GM23338 (cell line): ENCODE measurements at regions not wholly inside any gene's neighbourhood (a gene's known extent, or its start where the extent isn't known, plus 50 kb on each side); places are given as distances from the start of the nearest gene placed in this dataset.

Experiments used
- ATAC-seq: fragments of 200-7000 bp; cut with Tn5 transposase; 3 replicates; pipeline ENCODE4 v1.9.1; 2020
- DNase-seq: peaks from one replicate; pipeline ENCODE4 v3.0.0-alpha.2; 2015; ENCODE audit warnings: low spot score
- H2AFZ ChIP-seq: fragments of 200-600 bp; sonication (generic); 2 replicates; pipeline ENCODE4 v1.8.0; 2016; ENCODE audit warnings: antibody characterized with exemption, mild to moderate bottlenecking, moderate library complexity
- H3F3A ChIP-seq: fragments of 200-600 bp; sonication (generic); replicated peaks from 2 replicates; pipeline ENCODE4 v1.8.0; 2017; ENCODE audit warnings: antibody characterized with exemption, mixed run types, low read depth
- H3K27ac ChIP-seq: fragments of 200-600 bp; sonication (generic); 2 replicates; pipeline ENCODE4 v1.6.1; 2016; ENCODE audit warnings: low read depth
- H3K27me3 ChIP-seq: fragments of 200-600 bp; sonication (generic); 2 replicates; pipeline ENCODE4 v1.8.0; 2016; ENCODE audit warnings: mild to moderate bottlenecking, mixed run types, moderate library complexity; ENCODE audit not compliant: insufficient read depth
- H3K36me3 ChIP-seq: fragments of 200-600 bp; sonication (generic); 2 replicates; pipeline ENCODE4 v1.8.0; 2016; ENCODE audit warnings: mild to moderate bottlenecking; ENCODE audit not compliant: insufficient read depth
- H3K4me1 ChIP-seq: fragments of 200-600 bp; sonication (generic); 2 replicates; pipeline ENCODE4 v1.8.0; 2016; ENCODE audit warnings: mild to moderate bottlenecking, moderate library complexity; ENCODE audit not compliant: insufficient read depth
- H3K4me2 ChIP-seq: fragments of 200-600 bp; sonication (generic); 2 replicates; pipeline ENCODE4 v1.7.1; 2017; ENCODE audit warnings: mixed run types
- H3K4me3 ChIP-seq: fragments of 200-600 bp; sonication (generic); 2 replicates; pipeline ENCODE4 v1.6.1; 2016; ENCODE audit warnings: mixed run types
- H3K79me2 ChIP-seq: fragments of 200-600 bp; sonication (generic); replicated peaks from 2 replicates; pipeline ENCODE4 v1.8.0; 2017; ENCODE audit warnings: mild to moderate bottlenecking; ENCODE audit not compliant: insufficient read depth
- H3K9me2 ChIP-seq: fragments of 200-600 bp; sonication (generic); 2 replicates; pipeline ENCODE4 v1.8.0; 2017; ENCODE audit not compliant: insufficient read depth
- H4K20me1 ChIP-seq: fragments of 200-600 bp; sonication (generic); replicated peaks from 2 replicates; pipeline ENCODE4 v1.8.0; 2017; ENCODE audit warnings: mild to moderate bottlenecking; ENCODE audit not compliant: insufficient read depth
- H3K27ac Mint-ChIP-seq: 2 replicates; pipeline ENCODE4 v1.8.0; 2020; ENCODE audit warnings: inconsistent platforms, mild to moderate bottlenecking, moderate library complexity, mixed read lengths
- H3K27me3 Mint-ChIP-seq: 3 replicates; pipeline ENCODE4 v1.8.0; 2022; ENCODE audit warnings: low read depth, mild to moderate bottlenecking, moderate library complexity, mixed read lengths, inconsistent platforms; ENCODE audit not compliant: insufficient read depth, poor library complexity
- H3K36me3 Mint-ChIP-seq: 3 replicates; pipeline ENCODE4 v1.8.0; 2021; ENCODE audit warnings: low read depth, mild to moderate bottlenecking, inconsistent platforms, moderate library complexity, mixed read lengths
- H3K4me1 Mint-ChIP-seq: 3 replicates; pipeline ENCODE4 v1.8.0; 2020; ENCODE audit warnings: mild to moderate bottlenecking, inconsistent platforms, mixed read lengths
- H3K4me3 Mint-ChIP-seq: 3 replicates; pipeline ENCODE4 v1.8.0; 2021; ENCODE audit warnings: moderate library complexity, mild to moderate bottlenecking, inconsistent platforms, mixed read lengths
- H3K9me3 Mint-ChIP-seq: 3 replicates; pipeline ENCODE4 v1.8.0; 2020; ENCODE audit warnings: moderate library complexity, mild to moderate bottlenecking, inconsistent platforms, mixed read lengths
- CREB1 ChIP-seq: fragments of 250-450 bp; sonication (Bioruptor Pico); IDR thresholded peaks from 2 replicates; pipeline ENCODE4 v1.5.0; 2020; ENCODE audit warnings: low read depth, mild to moderate bottlenecking, moderate library complexity
- EZH2 ChIP-seq: fragments of 200-600 bp; sonication (generic); IDR thresholded peaks from one replicate; pipeline ENCODE4 v1.8.0; 2017; ENCODE audit warnings: antibody characterized with exemption, mild to moderate bottlenecking, low read depth; ENCODE audit not compliant: unreplicated experiment
- EZH2phosphoT487 ChIP-seq: fragments of 200-600 bp; sonication (generic); IDR thresholded peaks from one replicate; pipeline ENCODE4 v1.8.1; 2018; ENCODE audit warnings: antibody characterized with exemption; ENCODE audit not compliant: unreplicated experiment
- JUNB ChIP-seq: IDR thresholded peaks from one replicate; pipeline ENCODE4 v1.6.1; 2016; ENCODE audit warnings: antibody characterized with exemption; ENCODE audit not compliant: unreplicated experiment
- NANOG ChIP-seq: IDR thresholded peaks from 2 replicates; pipeline ENCODE4 v1.6.1; 2016; ENCODE audit warnings: antibody characterized with exemption, borderline replicate concordance
- POLR2AphosphoS5 ChIP-seq: IDR thresholded peaks from 2 replicates; pipeline ENCODE4 v1.6.1; 2016; ENCODE audit warnings: antibody characterized with exemption, low read depth
- STAT1 ChIP-seq: IDR thresholded peaks from one replicate; pipeline ENCODE4 v1.6.1; 2016; ENCODE audit warnings: antibody characterized with exemption; ENCODE audit not compliant: unreplicated experiment
- ZNF114 ChIP-seq: fragments of 250-450 bp; sonication (Bioruptor Pico); IDR thresholded peaks from 2 replicates; pipeline ENCODE4 v1.5.0; 2020; ENCODE audit warnings: mild to moderate bottlenecking, moderate library complexity
- ZNF331 ChIP-seq: fragments of 250-450 bp; sonication (Bioruptor Pico); IDR thresholded peaks from 2 replicates; pipeline ENCODE4 v1.5.0; 2020; ENCODE audit warnings: low read depth, mild to moderate bottlenecking, moderate library complexity
- TF ChIP-seq, protein P1 (sequence below): IDR thresholded peaks from 2 replicates; pipeline ENCODE4 v1.6.1; 2016; ENCODE audit warnings: antibody characterized with exemption
- TF ChIP-seq, protein P2 (sequence below): IDR thresholded peaks from one replicate; pipeline ENCODE4 v1.6.1; 2018; ENCODE audit warnings: antibody characterized with exemption; ENCODE audit not compliant: unreplicated experiment
- TF ChIP-seq, protein P3 (sequence below): fragments of 250-450 bp; sonication (Bioruptor Pico); IDR thresholded peaks from 2 replicates; pipeline ENCODE4 v1.5.0; 2020; ENCODE audit warnings: mild to moderate bottlenecking, moderate library complexity
- TF ChIP-seq, protein P4 (sequence below), 2 experiments: fragments of 200-600 bp in 1 of 2; sonication (generic) in 1 of 2; conservative IDR thresholded peaks; 2 replicates each; pipeline versions ENCODE4 v1.5.1 to v1.6.1; 2016 to 2017; ENCODE audit warnings: antibody characterized with exemption in 2 of 2, low read depth in 2 of 2, mild to moderate bottlenecking in 2 of 2, moderate library complexity in 1 of 2

DNA sequence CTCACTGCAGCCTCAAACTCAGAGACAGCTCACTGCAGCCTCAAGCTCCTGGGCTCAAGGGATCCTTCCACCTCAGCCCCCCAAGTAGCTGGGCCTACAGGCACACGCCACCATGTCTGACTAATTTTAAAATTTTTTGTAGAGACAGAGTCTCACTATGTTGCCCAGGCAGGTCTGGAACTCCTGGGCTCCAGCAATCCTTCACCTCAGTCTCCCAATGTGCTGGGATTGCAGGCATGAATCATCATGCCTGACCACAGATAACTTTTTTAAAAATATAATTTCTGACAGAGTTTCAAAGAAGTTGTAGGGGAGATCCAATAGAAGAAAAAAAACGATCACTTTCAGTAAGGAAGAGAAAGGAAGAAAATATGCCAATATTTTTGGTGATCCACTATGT, 189.7 kb upstream of the CDKN3 start:
- TF ChIP-seq, protein P1, sequence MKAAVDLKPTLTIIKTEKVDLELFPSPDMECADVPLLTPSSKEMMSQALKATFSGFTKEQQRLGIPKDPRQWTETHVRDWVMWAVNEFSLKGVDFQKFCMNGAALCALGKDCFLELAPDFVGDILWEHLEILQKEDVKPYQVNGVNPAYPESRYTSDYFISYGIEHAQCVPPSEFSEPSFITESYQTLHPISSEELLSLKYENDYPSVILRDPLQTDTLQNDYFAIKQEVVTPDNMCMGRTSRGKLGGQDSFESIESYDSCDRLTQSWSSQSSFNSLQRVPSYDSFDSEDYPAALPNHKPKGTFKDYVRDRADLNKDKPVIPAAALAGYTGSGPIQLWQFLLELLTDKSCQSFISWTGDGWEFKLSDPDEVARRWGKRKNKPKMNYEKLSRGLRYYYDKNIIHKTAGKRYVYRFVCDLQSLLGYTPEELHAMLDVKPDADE, result no peak
- TF ChIP-seq, protein P2, sequence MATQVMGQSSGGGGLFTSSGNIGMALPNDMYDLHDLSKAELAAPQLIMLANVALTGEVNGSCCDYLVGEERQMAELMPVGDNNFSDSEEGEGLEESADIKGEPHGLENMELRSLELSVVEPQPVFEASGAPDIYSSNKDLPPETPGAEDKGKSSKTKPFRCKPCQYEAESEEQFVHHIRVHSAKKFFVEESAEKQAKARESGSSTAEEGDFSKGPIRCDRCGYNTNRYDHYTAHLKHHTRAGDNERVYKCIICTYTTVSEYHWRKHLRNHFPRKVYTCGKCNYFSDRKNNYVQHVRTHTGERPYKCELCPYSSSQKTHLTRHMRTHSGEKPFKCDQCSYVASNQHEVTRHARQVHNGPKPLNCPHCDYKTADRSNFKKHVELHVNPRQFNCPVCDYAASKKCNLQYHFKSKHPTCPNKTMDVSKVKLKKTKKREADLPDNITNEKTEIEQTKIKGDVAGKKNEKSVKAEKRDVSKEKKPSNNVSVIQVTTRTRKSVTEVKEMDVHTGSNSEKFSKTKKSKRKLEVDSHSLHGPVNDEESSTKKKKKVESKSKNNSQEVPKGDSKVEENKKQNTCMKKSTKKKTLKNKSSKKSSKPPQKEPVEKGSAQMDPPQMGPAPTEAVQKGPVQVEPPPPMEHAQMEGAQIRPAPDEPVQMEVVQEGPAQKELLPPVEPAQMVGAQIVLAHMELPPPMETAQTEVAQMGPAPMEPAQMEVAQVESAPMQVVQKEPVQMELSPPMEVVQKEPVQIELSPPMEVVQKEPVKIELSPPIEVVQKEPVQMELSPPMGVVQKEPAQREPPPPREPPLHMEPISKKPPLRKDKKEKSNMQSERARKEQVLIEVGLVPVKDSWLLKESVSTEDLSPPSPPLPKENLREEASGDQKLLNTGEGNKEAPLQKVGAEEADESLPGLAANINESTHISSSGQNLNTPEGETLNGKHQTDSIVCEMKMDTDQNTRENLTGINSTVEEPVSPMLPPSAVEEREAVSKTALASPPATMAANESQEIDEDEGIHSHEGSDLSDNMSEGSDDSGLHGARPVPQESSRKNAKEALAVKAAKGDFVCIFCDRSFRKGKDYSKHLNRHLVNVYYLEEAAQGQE, result no peak
- no peak for TF ChIP-seq EZH2
- no peak for TF ChIP-seq STAT1
- TF ChIP-seq, protein P3, sequence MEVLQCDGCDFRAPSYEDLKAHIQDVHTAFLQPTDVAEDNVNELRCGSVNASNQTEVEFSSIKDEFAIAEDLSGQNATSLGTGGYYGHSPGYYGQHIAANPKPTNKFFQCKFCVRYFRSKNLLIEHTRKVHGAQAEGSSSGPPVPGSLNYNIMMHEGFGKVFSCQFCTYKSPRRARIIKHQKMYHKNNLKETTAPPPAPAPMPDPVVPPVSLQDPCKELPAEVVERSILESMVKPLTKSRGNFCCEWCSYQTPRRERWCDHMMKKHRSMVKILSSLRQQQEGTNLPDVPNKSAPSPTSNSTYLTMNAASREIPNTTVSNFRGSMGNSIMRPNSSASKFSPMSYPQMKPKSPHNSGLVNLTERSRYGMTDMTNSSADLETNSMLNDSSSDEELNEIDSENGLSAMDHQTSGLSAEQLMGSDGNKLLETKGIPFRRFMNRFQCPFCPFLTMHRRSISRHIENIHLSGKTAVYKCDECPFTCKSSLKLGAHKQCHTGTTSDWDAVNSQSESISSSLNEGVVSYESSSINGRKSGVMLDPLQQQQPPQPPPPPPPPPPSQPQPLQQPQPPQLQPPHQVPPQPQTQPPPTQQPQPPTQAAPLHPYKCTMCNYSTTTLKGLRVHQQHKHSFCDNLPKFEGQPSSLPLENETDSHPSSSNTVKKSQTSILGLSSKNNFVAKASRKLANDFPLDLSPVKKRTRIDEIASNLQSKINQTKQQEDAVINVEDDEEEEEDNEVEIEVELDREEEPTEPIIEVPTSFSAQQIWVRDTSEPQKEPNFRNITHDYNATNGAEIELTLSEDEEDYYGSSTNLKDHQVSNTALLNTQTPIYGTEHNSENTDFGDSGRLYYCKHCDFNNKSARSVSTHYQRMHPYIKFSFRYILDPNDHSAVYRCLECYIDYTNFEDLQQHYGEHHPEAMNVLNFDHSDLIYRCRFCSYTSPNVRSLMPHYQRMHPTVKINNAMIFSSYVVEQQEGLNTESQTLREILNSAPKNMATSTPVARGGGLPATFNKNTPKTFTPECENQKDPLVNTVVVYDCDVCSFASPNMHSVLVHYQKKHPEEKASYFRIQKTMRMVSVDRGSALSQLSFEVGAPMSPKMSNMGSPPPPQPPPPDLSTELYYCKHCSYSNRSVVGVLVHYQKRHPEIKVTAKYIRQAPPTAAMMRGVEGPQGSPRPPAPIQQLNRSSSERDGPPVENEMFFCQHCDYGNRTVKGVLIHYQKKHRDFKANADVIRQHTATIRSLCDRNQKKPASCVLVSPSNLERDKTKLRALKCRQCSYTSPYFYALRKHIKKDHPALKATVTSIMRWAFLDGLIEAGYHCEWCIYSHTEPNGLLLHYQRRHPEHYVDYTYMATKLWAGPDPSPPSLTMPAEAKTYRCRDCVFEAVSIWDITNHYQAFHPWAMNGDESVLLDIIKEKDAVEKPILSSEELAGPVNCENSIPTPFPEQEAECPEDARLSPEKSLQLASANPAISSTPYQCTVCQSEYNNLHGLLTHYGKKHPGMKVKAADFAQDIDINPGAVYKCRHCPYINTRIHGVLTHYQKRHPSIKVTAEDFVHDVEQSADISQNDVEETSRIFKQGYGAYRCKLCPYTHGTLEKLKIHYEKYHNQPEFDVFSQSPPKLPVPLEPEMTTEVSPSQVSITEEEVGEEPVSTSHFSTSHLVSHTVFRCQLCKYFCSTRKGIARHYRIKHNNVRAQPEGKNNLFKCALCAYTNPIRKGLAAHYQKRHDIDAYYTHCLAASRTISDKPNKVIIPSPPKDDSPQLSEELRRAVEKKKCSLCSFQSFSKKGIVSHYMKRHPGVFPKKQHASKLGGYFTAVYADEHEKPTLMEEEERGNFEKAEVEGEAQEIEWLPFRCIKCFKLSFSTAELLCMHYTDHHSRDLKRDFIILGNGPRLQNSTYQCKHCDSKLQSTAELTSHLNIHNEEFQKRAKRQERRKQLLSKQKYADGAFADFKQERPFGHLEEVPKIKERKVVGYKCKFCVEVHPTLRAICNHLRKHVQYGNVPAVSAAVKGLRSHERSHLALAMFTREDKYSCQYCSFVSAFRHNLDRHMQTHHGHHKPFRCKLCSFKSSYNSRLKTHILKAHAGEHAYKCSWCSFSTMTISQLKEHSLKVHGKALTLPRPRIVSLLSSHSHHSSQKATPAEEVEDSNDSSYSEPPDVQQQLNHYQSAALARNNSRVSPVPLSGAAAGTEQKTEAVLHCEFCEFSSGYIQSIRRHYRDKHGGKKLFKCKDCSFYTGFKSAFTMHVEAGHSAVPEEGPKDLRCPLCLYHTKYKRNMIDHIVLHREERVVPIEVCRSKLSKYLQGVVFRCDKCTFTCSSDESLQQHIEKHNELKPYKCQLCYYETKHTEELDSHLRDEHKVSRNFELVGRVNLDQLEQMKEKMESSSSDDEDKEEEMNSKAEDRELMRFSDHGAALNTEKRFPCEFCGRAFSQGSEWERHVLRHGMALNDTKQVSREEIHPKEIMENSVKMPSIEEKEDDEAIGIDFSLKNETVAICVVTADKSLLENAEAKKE (CRISPR knock-in tag), result no peak
- no peak for TF ChIP-seq CREB1 (CRISPR knock-in tag)
- TF ChIP-seq ZNF114 (CRISPR knock-in tag), result no peak
- no peak for TF ChIP-seq POLR2AphosphoS5
- no peak for TF ChIP-seq EZH2phosphoT487
- TF ChIP-seq, protein P4, sequence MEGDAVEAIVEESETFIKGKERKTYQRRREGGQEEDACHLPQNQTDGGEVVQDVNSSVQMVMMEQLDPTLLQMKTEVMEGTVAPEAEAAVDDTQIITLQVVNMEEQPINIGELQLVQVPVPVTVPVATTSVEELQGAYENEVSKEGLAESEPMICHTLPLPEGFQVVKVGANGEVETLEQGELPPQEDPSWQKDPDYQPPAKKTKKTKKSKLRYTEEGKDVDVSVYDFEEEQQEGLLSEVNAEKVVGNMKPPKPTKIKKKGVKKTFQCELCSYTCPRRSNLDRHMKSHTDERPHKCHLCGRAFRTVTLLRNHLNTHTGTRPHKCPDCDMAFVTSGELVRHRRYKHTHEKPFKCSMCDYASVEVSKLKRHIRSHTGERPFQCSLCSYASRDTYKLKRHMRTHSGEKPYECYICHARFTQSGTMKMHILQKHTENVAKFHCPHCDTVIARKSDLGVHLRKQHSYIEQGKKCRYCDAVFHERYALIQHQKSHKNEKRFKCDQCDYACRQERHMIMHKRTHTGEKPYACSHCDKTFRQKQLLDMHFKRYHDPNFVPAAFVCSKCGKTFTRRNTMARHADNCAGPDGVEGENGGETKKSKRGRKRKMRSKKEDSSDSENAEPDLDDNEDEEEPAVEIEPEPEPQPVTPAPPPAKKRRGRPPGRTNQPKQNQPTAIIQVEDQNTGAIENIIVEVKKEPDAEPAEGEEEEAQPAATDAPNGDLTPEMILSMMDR (conservative IDR thresholded peaks at IDR 0.05; ENCODE audit: low read depth in 2 of 2), result no peak
- no peak for TF ChIP-seq NANOG
- TF ChIP-seq JUNB, result no peak
- TF ChIP-seq ZNF331 (CRISPR knock-in tag), result no peak
- no peaks in the 10 kb centered on the region for H3K9me2 ChIP-seq
- no peak overlapping the region for H3K27ac ChIP-seq
- Mint-ChIP-seq H3K27me3 (no peaks in the 10 kb centered on the region), H3K9me3 (peaks cover 16% of the 10 kb centered on the region), H3K36me3 (peaks cover 11% of the 10 kb centered on the region), H3K27ac (no peak overlapping the region), H3K4me1 (no peaks in the 10 kb centered on the region), H3K4me3 (no peak overlapping the region)
- no peaks in the 10 kb centered on the region for H3K27me3 ChIP-seq
- H2AFZ ChIP-seq, result no peak overlapping the region
- no peaks in the 10 kb centered on the region for H3K36me3 ChIP-seq
- H3F3A ChIP-seq, result no peaks in the 10 kb centered on the region
- no peaks in the 10 kb centered on the region for H4K20me1 ChIP-seq
- no peak overlapping the region for H3K4me2 ChIP-seq
- DNase-seq (no peak), ATAC-seq (no peak)
- no peak overlapping the region for H3K4me3 ChIP-seq
- H3K79me2 ChIP-seq, result no peaks in the 10 kb centered on the region
- H3K4me1 ChIP-seq, result no peaks in the 10 kb centered on the region
